Sigmoid colon (tissue), 4 donors: ENCODE measurements at regions not wholly inside any gene's neighbourhood (a gene's known extent, or its start where the extent isn't known, plus 50 kb on each side); places are given as distances from the start of the nearest gene placed in this dataset.

Source experiments
- EP300 ChIP-seq, 4 donors: sonication (generic); formaldehyde crosslinking; IDR thresholded peaks; one replicate each; pipeline ENCODE4 v1.6.1; 2017; ENCODE audit warnings: antibody characterized with exemption in 4 of 4
- POLR2A ChIP-seq, 2 donors: fragments of 450-650 bp; IDR thresholded peaks; one replicate each; pipeline ENCODE4 v1.6.1; 2016; ENCODE audit warnings: antibody characterized with exemption in 2 of 2, mild to moderate bottlenecking in 2 of 2, moderate library complexity in 2 of 2
- POLR2AphosphoS5 ChIP-seq, 4 donors: sonication (generic); formaldehyde crosslinking; IDR thresholded peaks; one replicate each; pipeline ENCODE4 v1.6.1; 2017; ENCODE audit warnings: antibody characterized with exemption in 4 of 4
- TF ChIP-seq, protein P1 (sequence below), 4 experiments: fragments of 450-650 bp in 3 of 4; fragments of 200-600 bp in 1 of 4; IDR thresholded peaks; one replicate each; pipeline ENCODE4 v1.5.1; 2016 to 2019; ENCODE audit warnings: antibody characterized with exemption in 4 of 4, mild to moderate bottlenecking in 3 of 4, moderate library complexity in 2 of 4

DNA sequence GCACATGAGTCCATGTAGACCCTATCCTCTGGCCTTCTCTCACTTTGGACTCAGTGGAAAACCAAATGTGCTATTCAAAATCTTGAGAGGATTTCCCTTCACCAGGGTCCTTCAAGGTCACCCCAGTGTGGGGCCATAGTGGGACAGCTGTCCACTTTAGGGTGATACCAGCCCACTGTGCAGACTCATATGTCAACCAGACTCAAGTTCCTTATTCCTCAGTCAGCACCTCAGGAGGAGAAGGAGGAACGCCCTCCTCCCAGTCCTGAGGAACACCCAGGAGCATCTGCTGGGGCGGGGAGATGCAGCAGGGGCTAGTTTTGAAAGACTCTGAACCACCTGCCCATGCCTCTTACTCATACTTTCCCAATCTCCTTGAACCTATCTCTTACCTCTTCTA is 340.9 kb downstream of the MATN1 start:
- TF ChIP-seq EP300 (IDR thresholded peaks at IDR 0.05) (no peak), POLR2A (IDR thresholded peaks at IDR 0.05) (no peak), POLR2AphosphoS5 (IDR thresholded peaks at IDR 0.05) (no peak)
- TF ChIP-seq, protein P1, sequence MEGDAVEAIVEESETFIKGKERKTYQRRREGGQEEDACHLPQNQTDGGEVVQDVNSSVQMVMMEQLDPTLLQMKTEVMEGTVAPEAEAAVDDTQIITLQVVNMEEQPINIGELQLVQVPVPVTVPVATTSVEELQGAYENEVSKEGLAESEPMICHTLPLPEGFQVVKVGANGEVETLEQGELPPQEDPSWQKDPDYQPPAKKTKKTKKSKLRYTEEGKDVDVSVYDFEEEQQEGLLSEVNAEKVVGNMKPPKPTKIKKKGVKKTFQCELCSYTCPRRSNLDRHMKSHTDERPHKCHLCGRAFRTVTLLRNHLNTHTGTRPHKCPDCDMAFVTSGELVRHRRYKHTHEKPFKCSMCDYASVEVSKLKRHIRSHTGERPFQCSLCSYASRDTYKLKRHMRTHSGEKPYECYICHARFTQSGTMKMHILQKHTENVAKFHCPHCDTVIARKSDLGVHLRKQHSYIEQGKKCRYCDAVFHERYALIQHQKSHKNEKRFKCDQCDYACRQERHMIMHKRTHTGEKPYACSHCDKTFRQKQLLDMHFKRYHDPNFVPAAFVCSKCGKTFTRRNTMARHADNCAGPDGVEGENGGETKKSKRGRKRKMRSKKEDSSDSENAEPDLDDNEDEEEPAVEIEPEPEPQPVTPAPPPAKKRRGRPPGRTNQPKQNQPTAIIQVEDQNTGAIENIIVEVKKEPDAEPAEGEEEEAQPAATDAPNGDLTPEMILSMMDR (IDR thresholded peaks at IDR 0.05): no peak
